BE2C (cell line): ENCODE measurements at regions not wholly inside any gene's neighbourhood (a gene's known extent, or its start where the extent isn't known, plus 50 kb on each side); places are given as distances from the start of the nearest gene placed in this dataset.
"Not testable (repeated sequence)": the region's sequence is repeated elsewhere in the genome, so short reads cannot be mapped to it uniquely, and the experiment has no call there.

Experiments used
- DNase-seq: peaks from one replicate; pipeline ENCODE4 v3.0.0-alpha.2; 2020
- H3K27me3 ChIP-seq: fragments of 250-450 bp; sonication (Bioruptor Pico); 2 replicates; pipeline ENCODE4 v1.5.1; 2020; ENCODE audit warnings: mild to moderate bottlenecking
- H3K36me3 ChIP-seq: fragments of 250-450 bp; sonication (Bioruptor Pico); 2 replicates; pipeline ENCODE4 v1.5.1; 2020; ENCODE audit warnings: mild to moderate bottlenecking
- H3K4me1 ChIP-seq: fragments of 250-450 bp; sonication (Bioruptor Pico); 2 replicates; pipeline ENCODE4 v1.5.1; 2020
- H3K4me3 ChIP-seq: 2 replicates; pipeline ENCODE4 v1.5.1; 2011; ENCODE audit warnings: low read depth, low read length
- H3K9me3 ChIP-seq: fragments of 250-450 bp; sonication (Bioruptor Pico); 2 replicates; pipeline ENCODE4 v1.5.1; 2020
- TF ChIP-seq, protein P1 (sequence below): IDR thresholded peaks from 2 replicates; pipeline ENCODE4 v1.5.1; 2012; ENCODE audit warnings: mild to moderate bottlenecking, low read depth, low read length

- TF ChIP-seq, protein P1, sequence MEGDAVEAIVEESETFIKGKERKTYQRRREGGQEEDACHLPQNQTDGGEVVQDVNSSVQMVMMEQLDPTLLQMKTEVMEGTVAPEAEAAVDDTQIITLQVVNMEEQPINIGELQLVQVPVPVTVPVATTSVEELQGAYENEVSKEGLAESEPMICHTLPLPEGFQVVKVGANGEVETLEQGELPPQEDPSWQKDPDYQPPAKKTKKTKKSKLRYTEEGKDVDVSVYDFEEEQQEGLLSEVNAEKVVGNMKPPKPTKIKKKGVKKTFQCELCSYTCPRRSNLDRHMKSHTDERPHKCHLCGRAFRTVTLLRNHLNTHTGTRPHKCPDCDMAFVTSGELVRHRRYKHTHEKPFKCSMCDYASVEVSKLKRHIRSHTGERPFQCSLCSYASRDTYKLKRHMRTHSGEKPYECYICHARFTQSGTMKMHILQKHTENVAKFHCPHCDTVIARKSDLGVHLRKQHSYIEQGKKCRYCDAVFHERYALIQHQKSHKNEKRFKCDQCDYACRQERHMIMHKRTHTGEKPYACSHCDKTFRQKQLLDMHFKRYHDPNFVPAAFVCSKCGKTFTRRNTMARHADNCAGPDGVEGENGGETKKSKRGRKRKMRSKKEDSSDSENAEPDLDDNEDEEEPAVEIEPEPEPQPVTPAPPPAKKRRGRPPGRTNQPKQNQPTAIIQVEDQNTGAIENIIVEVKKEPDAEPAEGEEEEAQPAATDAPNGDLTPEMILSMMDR = no peak
- Histone ChIP-seq H3K36me3 (no peaks in the 10 kb centered on the region), H3K27me3 (no peaks in the 10 kb centered on the region), H3K4me1 (no peaks in the 10 kb centered on the region), H3K4me3 (no peak overlapping the region), H3K9me3 (no peaks in the 10 kb centered on the region)
- no peak for DNase-seq
Measured at GRCh38 chr11:34001557-34002064, 49.9 kb upstream of the CAPRIN1 start.

DNA sequence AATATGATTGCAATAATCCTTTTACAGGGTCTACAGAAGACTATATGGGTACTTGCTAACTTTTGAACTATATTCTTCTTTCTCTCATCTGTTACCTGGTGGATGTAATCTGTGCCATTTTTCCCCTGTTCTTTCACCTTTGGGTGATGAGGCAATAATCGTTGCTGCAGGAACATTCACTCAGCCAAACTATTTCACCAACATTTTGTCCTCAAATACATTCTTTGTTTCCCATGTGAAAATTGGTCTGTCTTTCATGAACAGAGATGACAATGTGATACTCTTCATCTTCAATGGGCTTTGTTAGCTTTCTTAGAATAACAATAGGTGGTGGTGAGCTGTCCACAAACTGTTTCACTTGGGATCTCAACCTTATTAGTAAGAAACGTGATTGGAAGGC lies 52.1 kb upstream of the CAPRIN1 start:
- TF ChIP-seq, protein P1 = no peak
- DNase-seq = no peak
- Histone ChIP-seq H3K9me3 (no peaks in the 10 kb centered on the region), H3K36me3 (no peaks in the 10 kb centered on the region), H3K27me3 (no peaks in the 10 kb centered on the region), H3K4me3 (no peak overlapping the region), H3K4me1 (no peaks in the 10 kb centered on the region)

GRCh38 chr11:33997584-33998251 lies 53.8 kb upstream of the CAPRIN1 start:
- Histone ChIP-seq H3K36me3 (no peaks in the 10 kb centered on the region), H3K4me3 (peak overlapping the region; percentile 41), H3K9me3 (no peaks in the 10 kb centered on the region), H3K27me3 (no peaks in the 10 kb centered on the region), H3K4me1 (no peaks in the 10 kb centered on the region)
- DNase-seq = peak; percentile 11
- TF ChIP-seq, protein P1 = no peak

DNA sequence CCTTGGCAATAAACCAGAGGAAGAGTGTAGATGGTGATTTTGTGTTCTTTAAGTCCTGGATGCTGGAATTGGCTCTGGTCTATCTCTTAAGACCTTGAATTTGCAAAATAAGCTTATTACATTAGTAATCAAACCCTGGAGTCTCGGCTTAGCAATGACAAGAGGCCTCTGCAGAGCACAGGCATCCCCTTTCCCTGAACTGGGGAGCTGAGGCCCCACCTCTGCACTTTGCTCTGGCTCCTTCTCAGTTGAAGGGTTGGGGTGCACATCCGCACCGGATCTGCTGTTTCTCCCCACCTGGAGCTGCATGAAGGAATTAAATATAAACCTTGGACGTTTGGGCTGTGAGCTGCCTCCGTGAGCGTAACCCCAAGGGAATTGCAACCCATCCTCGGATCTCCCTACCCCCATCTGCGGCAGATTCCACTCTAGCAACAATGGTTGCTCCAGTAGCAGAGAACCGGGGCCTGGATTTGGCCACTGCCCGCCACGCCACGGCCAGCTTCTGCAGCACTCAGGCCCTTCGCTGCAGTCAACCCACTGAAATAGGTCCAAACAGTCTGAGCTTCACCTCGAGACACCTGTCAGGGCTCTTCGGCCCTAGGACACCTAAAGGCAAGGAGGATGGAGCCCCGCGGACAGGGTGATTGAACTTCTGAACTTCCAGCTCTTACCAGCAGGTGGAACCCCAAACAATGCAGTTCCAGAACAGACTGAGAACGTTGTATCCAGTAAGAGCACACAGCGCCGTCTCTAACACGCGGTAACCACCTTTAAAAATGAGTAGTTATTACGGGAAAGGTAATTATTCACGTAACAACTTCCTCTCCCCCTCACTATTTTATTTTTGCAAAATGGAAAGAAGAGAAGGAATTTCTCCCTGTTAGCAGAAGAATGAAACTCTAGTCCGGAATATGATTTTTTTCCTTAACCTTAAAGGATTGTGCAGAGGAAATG lies 54.8 kb upstream of the CAPRIN1 start:
- H3K4me1 ChIP-seq = no peaks in the 10 kb centered on the region
- peak overlapping the region; percentile 41 for H3K4me3 ChIP-seq
- TF ChIP-seq, protein P1 = peak; percentile 70
- no peaks in the 10 kb centered on the region for H3K36me3 ChIP-seq
- no peaks in the 10 kb centered on the region for H3K9me3 ChIP-seq
- no peaks in the 10 kb centered on the region for H3K27me3 ChIP-seq
- DNase-seq = peak; percentile 64

GRCh38 chr11:33994937-33995336 lies 56.6 kb upstream of the CAPRIN1 start:
- DNase-seq = no peak
- Histone ChIP-seq H3K27me3 (no peaks in the 10 kb centered on the region), H3K4me1 (no peaks in the 10 kb centered on the region), H3K4me3 (no peak overlapping the region), H3K36me3 (no peaks in the 10 kb centered on the region), H3K9me3 (no peaks in the 10 kb centered on the region)
- TF ChIP-seq, protein P1 = no peak

DNA sequence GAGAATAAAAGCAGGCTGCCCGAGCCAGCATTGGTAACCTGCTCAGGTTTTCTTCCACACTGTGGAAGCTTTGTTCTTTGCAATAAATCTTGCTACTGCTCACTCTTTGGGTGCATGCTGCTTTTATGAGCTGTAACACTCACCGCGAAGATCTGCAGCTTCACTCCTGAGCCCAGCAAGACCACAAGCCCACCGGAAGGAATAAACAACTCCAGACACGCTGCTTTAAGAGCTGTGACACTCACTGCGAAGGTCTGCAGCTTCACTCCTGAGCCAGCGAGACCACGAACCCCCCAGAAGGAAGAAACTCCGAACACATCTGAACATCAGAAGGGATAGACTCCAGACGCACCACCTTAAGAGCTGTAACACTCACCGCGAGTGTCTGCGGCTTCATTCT lies 60.4 kb upstream of the CAPRIN1 start:
- H3K27me3 ChIP-seq, DNase-seq, H3K36me3 ChIP-seq, H3K4me1 ChIP-seq, H3K9me3 ChIP-seq, H3K4me3 ChIP-seq: not testable (repeated sequence)

GRCh38 chr11:33990131-33990530 lies 61.4 kb upstream of the CAPRIN1 start:
- H3K9me3 ChIP-seq = not testable (repeated sequence)

More at GRCh38 chr11:33990131-33990530, 61.4 kb upstream of the CAPRIN1 start:
- H3K27me3 ChIP-seq, H3K4me3 ChIP-seq, H3K4me1 ChIP-seq, H3K36me3 ChIP-seq, DNase-seq: not testable (repeated sequence)
